ENCODE measurements at regions not wholly inside any gene's neighbourhood (a gene's known extent, or its start where the extent isn't known, plus 50 kb on each side); places are given as distances from the start of the nearest gene placed in this dataset.

DNA sequence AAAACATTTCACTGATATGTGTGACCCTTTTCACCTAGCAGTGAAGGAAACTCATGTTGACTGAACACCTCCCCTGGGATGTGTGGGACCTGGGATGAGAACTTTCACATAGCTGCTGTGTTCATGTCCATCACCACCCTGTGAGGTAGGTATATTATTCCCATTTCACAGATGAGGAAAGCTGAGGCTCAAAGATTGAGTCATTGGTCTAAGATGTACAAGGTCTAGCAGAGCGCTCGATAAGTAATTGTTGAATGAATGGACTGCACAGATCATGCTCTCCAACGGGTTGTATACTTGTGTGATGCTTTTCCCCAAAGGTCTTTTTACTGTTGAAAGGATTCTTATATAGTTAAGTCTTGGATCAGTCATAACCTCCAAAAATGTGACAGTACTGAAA, 75.6 kb upstream of the TSC22D1 start:
- Histone ChIP-seq H3K36me3 (ENCODE audit: control insufficient read depth in 2 of 2, extremely low read depth in 1 of 2, insufficient read depth in 2 of 2, low read length in 2 of 2) (no peaks in the 10 kb centered on the region), H3K4me2 (ENCODE audit: insufficient read depth, low read length) (no peak overlapping the region), H2AFZ (ENCODE audit: low read depth, low read length) (no peak overlapping the region), H3K9ac (replicated peaks; ENCODE audit: extremely low read depth, insufficient read depth, low read length) (no peak overlapping the region), H3K27ac (ENCODE audit: insufficient read depth, low read depth, low read length) (no peak overlapping the region), H3K79me2 (ENCODE audit: control insufficient read depth, insufficient read depth, low read length) (no peaks in the 10 kb centered on the region), H3K27me3 (ENCODE audit: control insufficient read depth in 2 of 2, insufficient read depth in 2 of 2, low read length in 2 of 2) (no peaks in the 10 kb centered on the region), H4K20me1 (replicated peaks; ENCODE audit: control insufficient read depth, extremely low read depth, insufficient read depth, low read length) (no peaks in the 10 kb centered on the region), H3K4me1 (ENCODE audit: control insufficient read depth, extremely low read depth, insufficient read depth, low read length) (no peaks in the 10 kb centered on the region), H3K4me3 (replicated peaks in 1 of 3; ENCODE audit: insufficient read depth in 1 of 3, low read depth in 1 of 3, low read length in 3 of 3) (no peak overlapping the region), H3K9me1 (replicated peaks; ENCODE audit: control insufficient read depth, extremely low read depth, insufficient read depth, low read length) (no peaks in the 10 kb centered on the region), H3K9me3 (replicated peaks; ENCODE audit: control insufficient read depth, insufficient read depth, low read length) (no peaks in the 10 kb centered on the region)
- POLR2A ChIA-PET, result no interaction called here
- TF ChIP-seq POLR2A (IDR thresholded peaks at IDR 0.05; ENCODE audit: low read depth, low read length), result no peak
- TF ChIP-seq, protein P1, sequence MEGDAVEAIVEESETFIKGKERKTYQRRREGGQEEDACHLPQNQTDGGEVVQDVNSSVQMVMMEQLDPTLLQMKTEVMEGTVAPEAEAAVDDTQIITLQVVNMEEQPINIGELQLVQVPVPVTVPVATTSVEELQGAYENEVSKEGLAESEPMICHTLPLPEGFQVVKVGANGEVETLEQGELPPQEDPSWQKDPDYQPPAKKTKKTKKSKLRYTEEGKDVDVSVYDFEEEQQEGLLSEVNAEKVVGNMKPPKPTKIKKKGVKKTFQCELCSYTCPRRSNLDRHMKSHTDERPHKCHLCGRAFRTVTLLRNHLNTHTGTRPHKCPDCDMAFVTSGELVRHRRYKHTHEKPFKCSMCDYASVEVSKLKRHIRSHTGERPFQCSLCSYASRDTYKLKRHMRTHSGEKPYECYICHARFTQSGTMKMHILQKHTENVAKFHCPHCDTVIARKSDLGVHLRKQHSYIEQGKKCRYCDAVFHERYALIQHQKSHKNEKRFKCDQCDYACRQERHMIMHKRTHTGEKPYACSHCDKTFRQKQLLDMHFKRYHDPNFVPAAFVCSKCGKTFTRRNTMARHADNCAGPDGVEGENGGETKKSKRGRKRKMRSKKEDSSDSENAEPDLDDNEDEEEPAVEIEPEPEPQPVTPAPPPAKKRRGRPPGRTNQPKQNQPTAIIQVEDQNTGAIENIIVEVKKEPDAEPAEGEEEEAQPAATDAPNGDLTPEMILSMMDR (IDR thresholded peaks at IDR 0.05; ENCODE audit: extremely low read depth in 1 of 2, insufficient read depth in 1 of 2, low read depth in 1 of 2, low read length in 2 of 2), result no peak
- no peak for TF ChIP-seq MYC (IDR thresholded peaks at IDR 0.05; ENCODE audit: low read depth, low read length)
- TF ChIP-seq JUN (IDR thresholded peaks at IDR 0.05; ENCODE audit: borderline replicate concordance, insufficient read depth, insufficient read length, low read depth), result no peak
- TF ChIP-seq GATA2 (IDR thresholded peaks at IDR 0.05; ENCODE audit: insufficient read depth, insufficient read length, low read depth, low read length), result no peak
- intact Hi-C loops (cut with micrococcal nuclease), result no loop called here
- CTCF ChIA-PET, result no interaction called here
- DNase-seq (ENCODE audit: low read depth, low spot score) (no peak), FAIRE-seq (no peak)
- BruUV-seq (replicated peaks), result no TSS peak
- dilution Hi-C loops (cut with MboI; ENCODE audit: extremely low pct_ligation_motif_present, low sequenced_read_pairs), result no loop called here

GRCh38 chr13:44651209-44651608, 75.1 kb upstream of the TSC22D1 start:
- CTCF ChIA-PET, result interaction anchor here (0.6 kb wide), 1 partner anchor 86 kb away, joined by 3 read pairs; no protein-coding TSS in a partner anchor
- Histone ChIP-seq H3K9me3 (replicated peaks; ENCODE audit: control insufficient read depth, insufficient read depth, low read length) (no peaks in the 10 kb centered on the region), H3K9ac (replicated peaks; ENCODE audit: extremely low read depth, insufficient read depth, low read length) (no peak overlapping the region), H3K4me2 (ENCODE audit: insufficient read depth, low read length) (no peak overlapping the region), H4K20me1 (replicated peaks; ENCODE audit: control insufficient read depth, extremely low read depth, insufficient read depth, low read length) (no peaks in the 10 kb centered on the region), H3K27me3 (ENCODE audit: control insufficient read depth in 2 of 2, insufficient read depth in 2 of 2, low read length in 2 of 2) (no peaks in the 10 kb centered on the region), H3K27ac (ENCODE audit: insufficient read depth, low read depth, low read length) (no peak overlapping the region), H3K4me1 (ENCODE audit: control insufficient read depth, extremely low read depth, insufficient read depth, low read length) (no peaks in the 10 kb centered on the region), H3K4me3 (replicated peaks in 1 of 3; ENCODE audit: insufficient read depth in 1 of 3, low read depth in 1 of 3, low read length in 3 of 3) (no peak overlapping the region), H3K79me2 (ENCODE audit: control insufficient read depth, insufficient read depth, low read length) (no peaks in the 10 kb centered on the region), H3K36me3 (ENCODE audit: control insufficient read depth in 2 of 2, extremely low read depth in 1 of 2, insufficient read depth in 2 of 2, low read length in 2 of 2) (no peaks in the 10 kb centered on the region), H3K9me1 (replicated peaks; ENCODE audit: control insufficient read depth, extremely low read depth, insufficient read depth, low read length) (no peaks in the 10 kb centered on the region), H2AFZ (ENCODE audit: low read depth, low read length) (no peak overlapping the region)
- dilution Hi-C loops (cut with MboI; ENCODE audit: extremely low pct_ligation_motif_present, low sequenced_read_pairs), result no loop called here
- intact Hi-C loops (cut with micrococcal nuclease), result no loop called here
- POLR2A ChIA-PET, result no interaction called here
- FAIRE-seq (no peak), DNase-seq (ENCODE audit: low read depth, low spot score) (no peak)
- no TSS peak for BruUV-seq (replicated peaks)
- TF ChIP-seq JUN (IDR thresholded peaks at IDR 0.05; ENCODE audit: borderline replicate concordance, insufficient read depth, insufficient read length, low read depth) (no peak), POLR2AphosphoS5 (IDR thresholded peaks at IDR 0.05; ENCODE audit: insufficient read depth, low read depth, low read length) (no peak), MYC (IDR thresholded peaks at IDR 0.05; ENCODE audit: low read depth, low read length) (no peak), EZH2 (IDR thresholded peaks at IDR 0.05; ENCODE audit: borderline replicate concordance, low read depth, low read length, severe bottlenecking) (no peak), FOS (IDR thresholded peaks at IDR 0.05; ENCODE audit: borderline replicate concordance, insufficient read depth, low read length) (no peak), GATA2 (IDR thresholded peaks at IDR 0.05; ENCODE audit: insufficient read depth, insufficient read length, low read depth, low read length) (no peak), POLR2A (IDR thresholded peaks at IDR 0.05; ENCODE audit: low read depth, low read length) (no peak)
- TF ChIP-seq, protein P1 (IDR thresholded peaks at IDR 0.05; ENCODE audit: extremely low read depth in 1 of 2, insufficient read depth in 1 of 2, low read depth in 1 of 2, low read length in 2 of 2), result no peak
- TF ChIP-seq, protein P2, sequence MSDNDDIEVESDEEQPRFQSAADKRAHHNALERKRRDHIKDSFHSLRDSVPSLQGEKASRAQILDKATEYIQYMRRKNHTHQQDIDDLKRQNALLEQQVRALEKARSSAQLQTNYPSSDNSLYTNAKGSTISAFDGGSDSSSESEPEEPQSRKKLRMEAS (IDR thresholded peaks at IDR 0.05; ENCODE audit: insufficient read depth, insufficient read length), result no peak
